Liver (tissue), 3 donors: ENCODE measurements at regions not wholly inside any gene's neighbourhood (a gene's known extent, or its start where the extent isn't known, plus 50 kb on each side); places are given as distances from the start of the nearest gene placed in this dataset.
"Not testable (repeated sequence)": the region's sequence is repeated elsewhere in the genome, so short reads cannot be mapped to it uniquely, and the experiment has no call there.

Source experiments
- CTCF ChIP-seq: fragments of 150-350 bp; IDR thresholded peaks from 2 replicates; pipeline ENCODE4 v1.5.1; 2017; ENCODE audit warnings: improper control_type of control experiment, low read depth, low read length; ENCODE audit not compliant: missing input control
- TAF1 ChIP-seq: conservative IDR thresholded peaks from 2 replicates; pipeline ENCODE4 v1.6.1; 2016; ENCODE audit warnings: antibody characterized with exemption, mild to moderate bottlenecking
- ZBTB33 ChIP-seq: IDR thresholded peaks from 2 replicates; pipeline ENCODE4 v1.6.1; 2016; ENCODE audit warnings: antibody characterized with exemption
- donor health status: healthy.
- donor health status: healthy.

- TF ChIP-seq CTCF, ZBTB33, TAF1: not testable (repeated sequence)
These were observed 86.3 kb downstream of the CPN2 start for GRCh38 chr3:194264631-194265504.
